ENCODE measurements at regions not wholly inside any gene's neighbourhood (a gene's known extent, or its start where the extent isn't known, plus 50 kb on each side); places are given as distances from the start of the nearest gene placed in this dataset.

GRCh38 chr4:62804075-62804474 lies 1603.9 kb downstream of the ADGRL3 start:
- no peak for TF ChIP-seq CTCF (IDR thresholded peaks at IDR 0.05)
- TF ChIP-seq POLR2A (IDR thresholded peaks at IDR 0.05): no peak
